NCI-H774 (cell line): ENCODE measurements at regions not wholly inside any gene's neighbourhood (a gene's known extent, or its start where the extent isn't known, plus 50 kb on each side); places are given as distances from the start of the nearest gene placed in this dataset.
"Not testable (repeated sequence)": the region's sequence is repeated elsewhere in the genome, so short reads cannot be mapped to it uniquely, and the experiment has no call there.

Source experiments
- DNase-seq: peaks from one replicate; lab custom pipeline; 2025; lab: John Stamatoyannopoulos, UW

GRCh38 chr4:151850791-151851213, 90.0 kb upstream of the GATB start:
- no peak for DNase-seq

GRCh38 chr4:151845551-151845950, 84.7 kb upstream of the GATB start:
- DNase-seq = not testable (repeated sequence)

GRCh38 chr4:151842430-151843079, 81.7 kb upstream of the GATB start:
- no peak for DNase-seq

- DNase-seq = no peak
These were observed 80.3 kb upstream of the GATB start for GRCh38 chr4:151841107-151841506.

GRCh38 chr4:151835467-151835866, 74.7 kb upstream of the GATB start:
- no peak for DNase-seq

GRCh38 chr4:151833174-151833573, 72.4 kb upstream of the GATB start:
- DNase-seq = no peak

GRCh38 chr4:151831526-151831925, 70.7 kb upstream of the GATB start:
- no peak for DNase-seq

GRCh38 chr4:151830168-151830567, 69.4 kb upstream of the GATB start:
- no peak for DNase-seq

GRCh38 chr4:151829309-151829708, 68.5 kb upstream of the GATB start:
- no peak for DNase-seq

GRCh38 chr4:151824656-151825055, 63.8 kb upstream of the GATB start:
- DNase-seq = no peak

GRCh38 chr4:151822331-151822730, 61.5 kb upstream of the GATB start:
- DNase-seq = no peak

- no peak for DNase-seq
These were observed 59.2 kb upstream of the GATB start for GRCh38 chr4:151820004-151820403.

- DNase-seq = no peak
These were observed 50.6 kb upstream of the GATB start for GRCh38 chr4:151811403-151811802.
